Vagina (tissue), 2 donors: ENCODE measurements at regions not wholly inside any gene's neighbourhood (a gene's known extent, or its start where the extent isn't known, plus 50 kb on each side); places are given as distances from the start of the nearest gene placed in this dataset.

Source experiments
- CTCF ChIP-seq, 3 experiments: fragments of 450-650 bp in 2 of 3; fragments of 200-600 bp in 1 of 3; sonication (generic) in 1 of 3; IDR thresholded peaks; one replicate each; pipeline ENCODE4 v1.5.1; 2017 to 2019; ENCODE audit warnings: antibody characterized with exemption in 3 of 3, mild to moderate bottlenecking in 2 of 3, moderate library complexity in 2 of 3
- POLR2A ChIP-seq, 2 donors: fragments of 450-650 bp; IDR thresholded peaks; one replicate each; pipeline ENCODE4 v1.6.1; 2017; ENCODE audit warnings: antibody characterized with exemption in 2 of 2, mild to moderate bottlenecking in 2 of 2, moderate library complexity in 2 of 2
- POLR2AphosphoS5 ChIP-seq, 2 donors: sonication (generic); formaldehyde crosslinking; IDR thresholded peaks; one replicate each; pipeline ENCODE4 v1.9.0; 2017; ENCODE audit warnings: antibody characterized with exemption in 2 of 2, mild to moderate bottlenecking in 2 of 2, low read depth in 1 of 2; ENCODE audit not compliant: insufficient read depth in 1 of 2

DNA sequence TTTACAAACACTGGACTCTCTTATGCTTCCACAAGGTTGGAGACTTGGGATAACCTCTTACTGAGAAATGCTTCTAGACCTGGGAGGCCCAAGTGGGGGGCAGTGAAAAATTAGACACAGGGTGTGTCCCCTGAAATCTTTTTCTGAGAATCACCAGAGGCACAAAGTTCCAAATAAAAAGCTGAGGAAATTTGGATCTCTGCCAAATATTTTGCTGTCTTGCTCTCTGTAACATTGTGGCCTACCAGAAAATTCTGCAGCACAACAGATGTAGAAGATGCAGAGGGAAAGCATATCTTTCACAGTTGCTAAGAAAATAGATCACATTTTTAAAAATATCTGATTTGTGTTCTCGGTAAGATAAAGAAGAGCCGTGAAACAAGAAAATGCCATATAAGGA lies 849.4 kb downstream of the CCSER2 start:
- TF ChIP-seq CTCF (IDR thresholded peaks at IDR 0.05) (no peak), POLR2AphosphoS5 (IDR thresholded peaks at IDR 0.05; ENCODE audit: insufficient read depth in 1 of 2, low read depth in 1 of 2) (no peak), POLR2A (IDR thresholded peaks at IDR 0.05) (no peak)
